ENCODE measurements at regions not wholly inside any gene's neighbourhood (a gene's known extent, or its start where the extent isn't known, plus 50 kb on each side); places are given as distances from the start of the nearest gene placed in this dataset.

DNA sequence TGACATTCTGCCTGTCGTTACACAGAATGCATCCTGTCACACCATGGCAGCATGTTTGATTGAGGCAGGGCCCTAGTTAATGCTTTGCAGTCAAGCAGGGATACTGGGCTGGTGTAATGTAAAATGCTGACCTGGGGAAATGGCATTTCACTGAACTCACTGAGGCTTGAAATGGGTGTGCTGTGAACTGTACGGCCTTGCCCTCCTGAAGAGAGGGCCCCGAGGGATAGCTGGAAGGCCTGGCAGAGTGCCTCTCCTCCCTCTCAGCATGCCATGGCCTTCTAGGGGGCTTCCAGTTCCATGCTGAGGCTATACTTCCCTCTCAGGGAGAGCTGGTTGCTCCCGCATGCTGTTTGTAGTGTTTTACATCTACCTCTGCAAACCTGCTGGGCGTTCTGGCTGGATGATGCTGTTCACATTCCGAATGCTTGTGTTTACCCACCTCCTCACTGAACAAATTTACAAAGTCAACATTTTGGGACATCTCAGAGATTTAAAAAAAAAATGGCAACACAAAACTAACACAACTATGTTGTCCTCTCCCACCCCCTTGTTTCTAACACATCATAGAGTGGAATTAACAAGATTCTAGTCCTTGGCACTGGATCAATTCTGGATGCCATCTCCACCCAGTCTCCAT, 416.7 kb upstream of the CADM1 start:
- CTCF ChIA-PET, result no interaction called here
- POLR2A ChIA-PET, result no interaction called here

DNA sequence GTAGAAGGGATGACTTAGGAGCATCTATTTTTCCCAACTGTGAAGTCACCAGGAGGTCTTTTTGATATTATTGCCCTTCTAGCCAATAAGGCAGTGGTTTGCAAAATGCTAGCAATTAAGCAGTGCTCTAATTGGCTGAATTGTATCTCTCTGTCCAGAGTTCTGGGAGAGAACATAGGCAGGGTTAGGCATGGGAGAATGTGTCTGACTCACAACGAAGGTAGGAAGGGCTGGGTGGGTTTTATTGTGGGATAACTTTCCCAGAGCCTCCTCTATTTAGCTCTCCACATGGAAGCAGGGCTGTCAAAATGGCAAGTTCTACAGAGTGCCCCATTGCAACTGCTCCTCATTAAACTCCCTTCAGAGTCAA, 415.9 kb upstream of the CADM1 start:
- ChIA-PET POLR2A (no interaction called here), CTCF (no interaction called here)

DNA sequence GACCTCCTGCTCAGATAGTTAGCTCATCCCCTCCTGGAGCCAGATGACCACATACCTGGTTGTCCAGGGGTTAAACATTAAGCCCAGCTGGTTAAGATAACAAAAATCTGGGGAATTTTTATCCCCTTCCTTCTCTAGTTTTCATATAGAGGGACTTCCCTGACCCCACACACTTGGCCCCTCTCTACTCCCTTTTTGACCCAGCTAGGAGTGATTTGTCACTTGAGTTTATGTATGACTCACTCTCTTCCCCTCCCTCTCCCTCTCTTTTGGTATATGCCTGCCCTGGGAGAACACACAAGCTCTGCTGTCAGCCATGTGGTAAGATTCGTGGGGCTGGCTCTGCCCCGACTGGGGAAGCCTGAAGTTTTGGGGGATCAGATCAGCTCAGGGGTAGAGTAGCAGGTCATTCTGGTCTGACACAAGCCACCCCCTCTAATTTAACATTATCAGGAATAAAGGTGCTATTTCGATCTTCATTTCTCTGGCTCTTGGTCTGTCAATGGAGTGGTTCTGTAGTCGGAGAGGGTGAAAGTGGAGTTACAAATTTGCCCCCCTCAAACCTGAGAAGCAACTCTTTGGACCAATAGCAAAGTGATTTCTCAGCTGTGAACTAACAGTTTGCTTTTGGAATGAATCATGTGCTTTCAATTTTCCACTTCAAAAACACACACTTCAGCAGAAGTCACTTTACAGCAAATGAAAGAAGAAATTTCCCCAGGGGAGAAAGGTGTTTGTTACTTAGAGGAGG, 415.3 kb upstream of the CADM1 start:
- ChIA-PET POLR2A (no interaction called here), CTCF (no interaction called here)

DNA sequence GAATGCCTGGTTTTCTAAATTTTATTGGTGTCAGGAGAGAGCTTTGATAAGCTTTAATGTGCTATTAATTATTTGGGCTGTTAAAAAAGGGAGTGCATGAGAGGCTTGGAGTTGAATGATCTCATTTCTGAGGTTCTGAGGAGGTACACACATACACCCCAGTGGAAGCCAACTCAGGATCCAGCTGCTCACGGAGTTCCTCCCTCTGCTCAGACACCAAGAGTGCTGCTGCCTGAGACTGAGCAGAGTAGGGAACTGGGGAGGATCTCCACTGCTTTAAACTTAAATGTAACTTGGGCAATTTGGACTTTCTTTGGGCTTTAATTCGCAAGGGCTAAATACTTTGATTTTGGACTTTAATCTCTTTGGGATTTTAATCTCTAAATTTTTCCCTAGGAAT, 414.4 kb upstream of the CADM1 start:
- ChIA-PET CTCF (no interaction called here), POLR2A (no interaction called here)

DNA sequence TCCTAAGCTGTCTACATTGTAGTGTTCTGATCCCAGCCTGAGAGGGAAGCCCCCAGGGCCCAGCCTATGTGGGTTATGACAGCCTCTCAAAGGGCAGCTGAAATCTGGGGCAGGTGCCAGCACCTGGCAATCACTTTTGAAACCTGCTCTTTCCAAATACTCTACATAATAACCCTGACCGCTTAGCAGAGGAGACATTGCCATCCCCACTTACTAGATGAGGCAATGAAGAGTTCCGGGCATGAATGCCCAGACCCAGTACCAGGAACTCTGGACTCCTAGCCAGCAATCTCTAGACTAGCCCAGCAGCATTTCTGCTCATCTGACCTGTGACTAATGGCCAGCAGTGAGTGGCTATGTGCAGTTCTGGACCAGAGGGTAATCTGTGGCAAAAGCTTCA, 412.4 kb upstream of the CADM1 start:
- ChIA-PET CTCF (no interaction called here), POLR2A (no interaction called here)

DNA sequence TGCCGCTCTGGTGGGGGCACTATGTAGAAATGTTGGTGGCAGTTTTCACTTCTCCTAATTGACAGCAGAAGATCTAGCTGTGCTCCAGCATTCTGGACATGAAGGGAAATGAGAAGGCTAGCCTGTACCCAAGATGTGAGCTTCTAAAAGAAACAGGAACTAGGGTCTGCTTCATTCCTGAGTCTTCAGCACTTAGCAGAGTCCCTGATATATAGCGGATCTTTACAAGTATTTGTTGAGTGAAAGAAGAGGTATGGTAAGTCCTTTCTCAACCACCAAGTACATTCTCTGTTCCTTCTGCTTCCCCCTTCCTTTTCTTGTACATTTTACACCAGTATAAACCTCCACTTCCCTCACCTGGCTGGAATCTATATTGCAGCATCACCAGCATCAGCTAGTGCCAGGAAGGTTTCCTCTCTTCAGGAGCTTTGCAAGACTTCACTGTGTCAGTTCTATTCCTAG, 408.3 kb upstream of the CADM1 start:
- ChIA-PET CTCF (no interaction called here), POLR2A (no interaction called here)

DNA sequence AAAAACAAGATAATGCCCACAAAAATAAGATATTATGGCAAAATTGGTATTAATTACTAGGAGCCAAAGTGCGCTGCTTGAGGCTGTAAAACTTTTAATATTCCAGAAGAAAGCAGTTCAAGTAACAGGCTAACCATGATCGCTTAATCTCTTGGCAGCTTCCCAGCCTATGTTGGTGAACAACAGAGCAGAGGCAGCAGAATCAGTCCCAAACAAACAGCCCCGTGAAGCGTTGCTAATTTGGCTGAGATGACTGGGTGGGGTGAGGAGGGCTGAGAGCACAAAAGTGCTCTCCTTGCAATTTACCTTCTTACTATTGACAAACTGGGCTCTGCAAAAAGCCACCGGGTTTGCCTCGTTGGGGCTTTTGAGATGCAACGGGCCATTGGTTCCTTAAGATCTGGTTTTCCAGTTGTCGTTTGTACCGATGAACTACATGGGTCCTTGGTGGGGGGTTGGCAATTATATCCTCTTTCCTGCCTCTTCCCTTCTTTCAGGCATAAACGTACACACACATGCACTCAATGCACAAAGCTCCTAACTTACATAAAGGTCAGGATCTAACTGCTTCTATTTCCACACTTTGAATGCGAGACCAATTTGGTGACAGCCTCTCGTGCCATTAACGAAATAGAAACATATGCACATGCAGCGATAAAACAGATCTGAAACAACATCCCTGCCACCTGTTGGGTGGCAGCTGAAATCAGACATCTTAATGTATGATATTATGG, 407.6 kb upstream of the CADM1 start:
- POLR2A ChIA-PET, result no interaction called here
- CTCF ChIA-PET, result no interaction called here

DNA sequence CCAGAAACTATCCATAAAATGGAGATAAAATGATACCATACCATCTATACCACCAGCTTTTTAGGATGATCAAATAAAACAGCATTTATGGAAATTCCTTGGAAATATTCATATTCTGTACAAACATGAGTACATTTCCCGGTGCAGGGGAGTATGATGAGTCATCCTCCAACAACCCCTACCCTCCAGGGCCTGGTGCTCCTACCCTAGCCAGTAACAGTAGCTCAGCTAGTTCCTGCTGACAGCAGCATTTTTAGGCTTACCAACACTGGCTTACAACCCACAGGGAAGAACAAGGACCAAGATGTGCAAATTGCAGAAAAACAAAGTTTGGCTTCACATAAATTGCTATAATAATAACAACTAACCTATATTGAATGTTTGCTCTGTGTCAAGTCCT, 406.2 kb upstream of the CADM1 start:
- POLR2A ChIA-PET, result no interaction called here
- CTCF ChIA-PET, result no interaction called here

DNA sequence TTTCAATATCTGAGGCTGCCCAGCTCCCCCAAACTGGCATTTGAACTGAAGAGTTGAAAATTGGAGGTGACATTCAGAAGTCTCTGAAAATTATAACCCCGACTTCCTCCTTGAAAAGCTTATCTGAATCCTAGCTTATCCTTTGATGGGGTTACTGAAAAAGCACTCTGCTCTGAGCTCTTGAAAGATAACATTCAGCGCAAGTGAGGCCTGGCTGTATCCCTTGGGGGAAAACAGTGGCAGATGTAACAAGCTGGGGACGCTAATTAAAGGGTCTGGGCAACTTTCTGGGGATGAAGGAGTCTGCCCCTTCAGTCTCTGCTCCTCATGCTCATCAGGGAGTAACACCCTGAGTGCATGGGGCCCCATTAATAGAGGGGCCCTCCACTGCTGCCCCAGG, 402.0 kb upstream of the CADM1 start:
- POLR2A ChIA-PET, result no interaction called here

DNA sequence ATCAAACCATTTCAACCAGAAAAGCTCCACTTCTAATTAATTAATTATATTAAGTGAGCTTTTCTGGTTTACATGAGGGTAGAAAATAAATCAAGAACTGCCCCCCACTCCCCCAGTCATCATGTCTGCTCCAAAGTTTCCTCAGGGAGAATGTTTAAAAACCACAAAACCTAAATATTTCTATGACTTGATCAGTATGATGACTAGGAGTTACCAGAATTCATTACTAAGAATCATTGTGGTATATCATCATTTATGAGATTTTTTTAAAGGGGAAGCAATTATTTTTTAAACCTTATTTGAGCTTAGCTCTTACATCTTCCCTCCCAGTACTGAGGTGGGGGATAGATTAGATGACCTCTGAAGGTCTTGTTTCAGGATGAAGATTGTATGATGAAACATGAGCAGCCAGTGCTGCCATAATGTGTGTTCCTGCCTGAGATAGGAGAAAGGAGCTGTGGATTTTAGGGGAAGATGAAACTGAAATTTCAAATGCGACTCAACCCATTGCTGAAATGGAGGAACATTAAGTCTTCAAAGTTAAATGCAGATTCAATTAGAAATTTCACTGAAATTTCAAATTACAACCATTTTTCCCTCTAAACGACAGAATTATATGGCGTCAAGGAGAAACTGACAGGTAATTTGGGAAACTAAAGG, 401.3 kb upstream of the CADM1 start:
- ChIA-PET CTCF (no interaction called here), POLR2A (no interaction called here)

More for the DNA sequence above, 402.0 kb upstream of the CADM1 start:
- CTCF ChIA-PET, result no interaction called here

DNA sequence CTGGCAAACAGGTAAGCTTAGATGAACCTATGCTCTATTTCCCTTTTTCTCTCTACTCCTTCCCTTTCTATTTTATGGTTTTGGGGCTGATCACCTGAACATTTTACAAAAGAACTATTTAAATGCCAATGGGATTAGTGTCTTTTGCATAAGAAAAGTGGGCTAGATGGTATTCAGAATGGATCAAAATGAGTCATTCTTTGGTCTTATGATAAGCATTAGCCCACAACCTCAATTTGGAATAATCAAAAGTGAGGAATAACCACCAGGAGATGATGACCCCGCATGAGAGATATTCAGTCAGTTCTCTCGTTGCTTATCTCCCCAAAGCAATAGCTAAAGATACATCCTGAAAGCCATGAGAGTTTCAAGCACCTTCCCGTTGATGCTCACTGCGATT, 399.0 kb upstream of the CADM1 start:
- ChIA-PET POLR2A (no interaction called here), CTCF (no interaction called here)

DNA sequence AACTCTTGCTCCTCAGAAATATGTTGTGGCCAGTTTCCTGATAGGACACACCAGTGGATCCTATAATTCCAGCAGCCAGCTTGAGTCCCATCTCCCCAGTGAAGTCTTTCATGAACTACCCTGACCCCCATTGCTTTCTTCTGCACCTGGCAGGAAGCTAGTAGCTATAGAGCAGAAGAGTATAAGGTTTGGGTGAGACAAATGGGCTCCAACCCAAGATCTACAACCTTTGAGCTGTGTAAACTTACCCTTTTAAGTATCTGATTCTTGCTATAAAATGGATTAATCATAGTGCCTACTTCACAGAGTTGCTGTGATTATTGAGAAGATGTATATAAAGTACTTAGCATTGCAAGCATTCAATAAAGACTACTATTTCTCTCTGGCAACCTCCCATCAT, 396.9 kb upstream of the CADM1 start:
- ChIA-PET POLR2A (no interaction called here), CTCF (no interaction called here)

DNA sequence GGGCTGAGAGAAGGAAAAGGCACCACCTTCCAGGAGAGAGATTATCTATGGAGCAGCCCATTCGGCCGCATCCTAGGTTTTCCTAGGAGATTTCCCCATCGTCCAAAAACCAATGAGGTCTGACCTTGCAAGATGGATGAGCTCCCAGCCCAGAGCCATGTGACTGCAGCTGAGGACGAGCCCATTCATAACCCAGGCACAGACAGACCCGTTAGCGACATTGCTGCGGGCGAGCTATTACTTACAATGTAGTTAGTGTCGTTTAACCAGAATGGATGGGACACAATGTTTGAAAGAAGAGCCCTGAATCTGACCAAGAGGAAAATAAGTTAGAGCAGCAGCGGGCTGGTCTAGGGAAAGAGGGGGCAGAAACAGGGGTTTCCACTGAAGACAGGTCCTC, 395.9 kb upstream of the CADM1 start:
- ChIA-PET CTCF (no interaction called here), POLR2A (no interaction called here)

DNA sequence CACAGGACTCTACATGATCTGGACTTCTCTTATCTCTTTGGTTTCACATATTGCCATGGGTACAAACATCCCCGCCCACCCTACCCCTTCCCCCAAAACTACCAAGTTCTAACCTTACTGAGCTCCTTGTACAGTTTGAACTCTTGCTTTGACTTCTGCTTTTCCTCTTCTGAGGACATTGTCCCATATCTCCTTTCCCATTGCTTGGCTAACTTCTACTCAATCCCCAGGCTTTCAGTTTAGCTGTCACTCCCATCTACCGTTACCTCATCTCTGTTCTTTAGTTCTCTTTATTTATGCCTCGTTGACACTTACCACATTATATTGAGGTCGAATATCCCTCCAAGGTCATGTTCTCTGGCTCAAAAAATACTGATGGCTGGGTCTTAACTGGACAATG, 393.5 kb upstream of the CADM1 start:
- ChIA-PET CTCF (no interaction called here), POLR2A (no interaction called here)

DNA sequence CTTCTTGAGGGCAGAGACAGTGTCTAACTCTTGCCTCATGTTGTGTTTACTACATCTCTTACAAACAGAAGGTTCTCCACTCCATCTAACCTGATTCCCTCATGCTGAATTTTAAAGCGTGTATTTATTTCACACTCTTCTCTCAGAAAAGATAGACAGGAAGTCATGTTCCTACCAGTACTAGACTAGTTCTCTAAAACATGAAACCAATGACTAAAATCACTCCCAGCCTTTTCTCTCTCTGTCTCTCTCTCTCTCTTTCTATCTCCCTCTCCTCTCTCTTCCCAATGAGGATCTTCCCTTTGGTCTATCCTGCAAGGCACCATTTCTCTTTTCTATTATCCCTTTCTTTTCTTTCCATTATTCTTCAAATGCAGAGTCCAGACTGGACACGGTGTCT, 391.9 kb upstream of the CADM1 start:
- ChIA-PET POLR2A (no interaction called here), CTCF (no interaction called here)

DNA sequence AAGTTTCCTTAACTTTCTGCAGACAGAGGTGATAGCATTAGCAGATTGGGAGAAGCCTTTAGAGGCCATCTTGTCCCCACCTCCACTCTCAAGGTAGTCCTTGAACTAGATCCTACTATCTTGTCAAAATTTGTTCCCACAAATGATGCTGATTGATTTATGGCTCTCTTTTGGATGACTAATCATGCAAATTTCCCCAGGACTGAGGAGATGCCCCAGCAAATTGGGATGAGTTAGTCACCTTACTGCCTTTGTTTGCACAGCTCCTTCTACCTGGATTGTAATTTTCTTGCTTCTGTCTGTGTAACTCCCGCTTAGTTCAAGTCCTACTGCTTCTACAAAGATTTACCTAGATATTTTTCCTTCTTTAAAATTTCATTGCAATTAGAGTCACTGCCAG, 391.4 kb upstream of the CADM1 start:
- POLR2A ChIA-PET, result no interaction called here
- CTCF ChIA-PET, result no interaction called here

DNA sequence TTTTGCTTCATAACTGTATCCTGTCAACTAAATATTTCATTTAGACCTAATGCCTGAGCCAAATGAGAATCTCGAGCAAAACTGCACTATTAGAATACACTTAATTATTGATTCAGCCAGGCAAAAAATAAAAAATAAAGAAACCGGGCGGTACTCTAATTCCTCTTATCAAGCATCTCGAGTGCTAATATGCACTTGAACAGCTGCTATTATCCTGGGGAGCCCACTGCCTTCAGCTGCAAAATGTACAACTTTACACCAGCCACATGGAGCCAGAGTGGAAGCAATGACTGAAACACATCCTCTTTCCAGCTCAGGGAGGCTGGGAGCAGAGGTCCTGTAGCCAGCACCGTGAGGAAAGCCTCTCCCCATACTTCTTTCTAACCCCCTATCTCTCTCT, 390.0 kb upstream of the CADM1 start:
- ChIA-PET POLR2A (no interaction called here), CTCF (no interaction called here)

DNA sequence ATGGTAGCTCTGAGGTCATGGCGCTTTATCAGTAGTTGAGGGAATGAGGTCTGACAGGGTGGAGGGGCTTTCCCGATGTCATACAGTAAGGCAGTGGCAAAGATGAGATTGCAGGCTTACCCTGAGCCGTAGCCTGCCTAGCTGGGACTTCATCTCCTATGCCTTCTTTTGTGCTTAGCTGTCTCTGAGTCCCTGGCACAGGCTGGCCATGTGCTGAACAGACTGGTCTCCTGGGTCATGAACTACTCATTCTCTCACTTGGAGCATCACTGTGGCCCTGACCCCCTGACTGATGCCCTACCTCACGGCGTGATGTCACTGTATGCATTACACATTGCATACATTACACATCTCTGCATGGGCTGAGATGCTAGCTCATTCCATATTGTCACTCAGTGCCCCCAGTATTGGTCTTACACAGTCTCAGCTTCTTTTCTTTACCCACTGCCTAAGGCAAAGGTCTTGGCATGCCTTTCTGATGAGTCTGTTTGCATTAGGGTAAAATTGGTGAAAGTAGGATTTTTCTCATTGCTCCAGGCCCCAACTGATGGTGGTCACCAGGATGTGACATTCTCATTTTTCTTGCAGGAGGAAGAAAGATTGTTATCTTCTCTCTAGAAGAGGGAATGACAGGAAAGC, 389.4 kb upstream of the CADM1 start:
- POLR2A ChIA-PET, result no interaction called here
- CTCF ChIA-PET, result no interaction called here

DNA sequence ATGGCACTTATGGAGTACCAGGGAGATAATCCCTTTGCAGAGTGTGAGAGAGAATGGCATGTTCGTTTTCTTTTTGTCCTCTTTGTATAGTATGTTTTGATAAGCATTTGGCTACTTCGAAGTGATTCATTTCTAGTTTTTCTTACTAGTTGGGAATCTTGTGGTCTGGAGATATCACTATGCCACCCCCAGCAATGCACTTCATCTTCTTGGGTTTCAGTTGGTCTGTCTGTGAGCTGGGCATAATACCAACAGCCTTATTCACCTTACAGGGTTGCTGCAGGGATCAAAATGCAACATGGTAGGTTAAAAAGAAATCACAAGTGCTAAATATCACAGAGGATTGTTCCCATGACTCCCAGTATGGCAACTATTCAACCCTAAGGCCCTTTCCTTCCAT, 387.8 kb upstream of the CADM1 start:
- POLR2A ChIA-PET, result no interaction called here

DNA sequence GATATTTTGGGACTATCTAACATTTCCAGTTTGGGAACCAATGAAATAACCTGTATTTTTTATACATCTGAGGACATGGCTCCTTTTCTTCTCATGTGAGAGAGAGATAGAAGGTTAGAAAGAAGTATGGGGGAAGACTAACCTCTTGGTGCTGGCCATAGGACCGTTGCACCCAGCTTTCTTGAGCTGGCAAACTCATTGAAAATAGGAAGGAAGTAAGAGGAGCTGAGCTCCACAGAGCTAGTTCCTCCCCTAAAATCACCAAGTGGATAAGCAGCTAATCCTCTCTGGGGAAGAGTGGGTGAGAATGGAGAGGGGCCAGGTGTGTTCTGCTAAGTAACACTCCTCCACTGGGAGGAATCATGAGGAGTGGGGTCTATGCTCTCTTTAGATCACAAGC, 387.4 kb upstream of the CADM1 start:
- CTCF ChIA-PET, result no interaction called here
- POLR2A ChIA-PET, result no interaction called here

More for the DNA sequence above, 387.8 kb upstream of the CADM1 start:
- CTCF ChIA-PET, result no interaction called here

DNA sequence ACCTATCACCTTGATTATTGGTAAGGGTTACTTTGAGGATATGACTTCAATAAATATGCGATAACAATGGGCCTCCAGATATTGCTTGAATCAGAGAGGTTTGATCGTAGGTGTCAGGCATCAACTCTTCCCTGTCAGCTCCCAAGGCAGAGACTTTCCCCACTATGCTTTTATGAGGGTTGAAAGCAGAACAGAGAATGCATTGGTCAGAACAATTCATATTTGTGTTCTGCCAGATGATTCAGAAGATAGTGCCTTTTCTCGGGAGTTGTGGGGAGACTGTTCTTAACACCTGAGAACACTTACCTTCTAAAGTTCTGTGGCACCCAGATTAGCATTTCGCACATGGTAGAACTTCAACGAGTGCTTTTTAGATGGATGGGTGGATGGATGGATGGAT, 386.3 kb upstream of the CADM1 start:
- ChIA-PET POLR2A (no interaction called here), CTCF (no interaction called here)
